ENCODE measurements at regions not wholly inside any gene's neighbourhood (a gene's known extent, or its start where the extent isn't known, plus 50 kb on each side); places are given as distances from the start of the nearest gene placed in this dataset.

DNA sequence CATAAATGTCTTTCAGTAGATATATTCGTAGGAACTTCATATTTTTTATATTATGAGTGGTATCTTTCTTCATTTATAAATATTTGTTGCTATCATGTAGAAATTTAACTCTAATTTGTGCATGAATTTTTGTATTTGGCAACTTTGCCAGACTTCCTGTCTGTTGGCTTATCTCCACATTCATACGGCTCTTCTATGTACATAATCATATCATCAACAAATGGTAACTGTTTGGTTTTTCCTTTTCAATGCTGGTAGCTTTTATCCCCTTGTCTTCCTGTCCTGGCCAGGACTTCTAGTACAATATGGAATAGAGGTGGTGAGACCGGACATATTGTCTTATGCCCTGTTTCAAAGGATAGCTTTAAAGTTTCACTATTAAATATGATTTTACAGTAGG is 132.3 kb upstream of the COL5A1 start:
- no peak for TF ChIP-seq TAF1 (IDR thresholded peaks at IDR 0.05; ENCODE audit: borderline replicate concordance, insufficient read depth, low read length)
- TF ChIP-seq FOXP2 (optimal IDR thresholded peaks at IDR 0.05; ENCODE audit: borderline replicate concordance, extremely low read depth, extremely low read length, insufficient read depth) = no peak

All from PFSK-1 (cell line).